H1 (cell line): ENCODE measurements at regions not wholly inside any gene's neighbourhood (a gene's known extent, or its start where the extent isn't known, plus 50 kb on each side); places are given as distances from the start of the nearest gene placed in this dataset.

Experiments used
- ASH2L ChIP-seq: fragments of 200-600, 300-600 bp; sonication (generic); IDR thresholded peaks from one replicate; pipeline ENCODE4 v1.7.1; 2017; ENCODE audit warnings: low read length
- GTF2F1 ChIP-seq: IDR thresholded peaks from 2 replicates; pipeline ENCODE4 v1.6.1; 2012; ENCODE audit warnings: low read depth, low read length, improper control_type of control experiment, borderline replicate concordance
- JUND ChIP-seq: IDR thresholded peaks from 2 replicates; pipeline ENCODE4 v1.6.1; 2011; ENCODE audit warnings: mild to moderate bottlenecking, improper control_type of control experiment, low read length
- RAD21 ChIP-seq, 2 experiments: IDR thresholded peaks in 1 of 2; conservative IDR thresholded peaks in 1 of 2; 2 replicates each; pipeline ENCODE4 v1.6.1; 2011; ENCODE audit warnings: low read depth in 2 of 2, low read length in 2 of 2, improper control_type of control experiment in 1 of 2, inconsistent platforms in 1 of 2, mild to moderate bottlenecking in 1 of 2, moderate library complexity in 1 of 2
- SIRT6 ChIP-seq: IDR thresholded peaks from one replicate; pipeline ENCODE4 v1.7.1; 2012; ENCODE audit warnings: low read length, inconsistent platforms
- SP1 ChIP-seq: IDR thresholded peaks from 2 replicates; pipeline ENCODE4 v1.6.1; 2011; ENCODE audit warnings: low read depth, low read length
- SP4 ChIP-seq: IDR thresholded peaks from 2 replicates; pipeline ENCODE4 v1.6.1; 2012; ENCODE audit warnings: low read length, inconsistent platforms
- TF ChIP-seq, protein P1 (sequence below): IDR thresholded peaks from 2 replicates; pipeline ENCODE4 v1.6.1; 2012; ENCODE audit warnings: low read length, inconsistent platforms

DNA sequence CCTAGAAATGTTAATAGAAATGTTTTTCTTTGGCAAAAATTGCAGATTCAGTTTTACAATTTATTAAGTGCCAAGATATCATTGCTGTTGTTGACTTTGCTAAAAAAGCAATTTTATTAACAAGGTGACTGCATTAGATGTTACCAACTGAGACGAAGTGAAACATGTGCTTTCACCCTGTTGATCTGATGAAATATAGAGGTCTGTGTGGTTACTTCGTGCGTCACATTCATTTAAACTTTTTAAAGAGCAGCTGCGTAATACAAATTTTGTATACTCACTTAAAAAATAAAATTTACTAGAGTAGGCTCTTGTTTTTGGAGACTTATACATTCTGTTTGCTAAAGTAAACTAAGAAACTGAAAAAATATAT is 465.7 kb downstream of the USP25 start (continued):
- TF ChIP-seq, protein P1, sequence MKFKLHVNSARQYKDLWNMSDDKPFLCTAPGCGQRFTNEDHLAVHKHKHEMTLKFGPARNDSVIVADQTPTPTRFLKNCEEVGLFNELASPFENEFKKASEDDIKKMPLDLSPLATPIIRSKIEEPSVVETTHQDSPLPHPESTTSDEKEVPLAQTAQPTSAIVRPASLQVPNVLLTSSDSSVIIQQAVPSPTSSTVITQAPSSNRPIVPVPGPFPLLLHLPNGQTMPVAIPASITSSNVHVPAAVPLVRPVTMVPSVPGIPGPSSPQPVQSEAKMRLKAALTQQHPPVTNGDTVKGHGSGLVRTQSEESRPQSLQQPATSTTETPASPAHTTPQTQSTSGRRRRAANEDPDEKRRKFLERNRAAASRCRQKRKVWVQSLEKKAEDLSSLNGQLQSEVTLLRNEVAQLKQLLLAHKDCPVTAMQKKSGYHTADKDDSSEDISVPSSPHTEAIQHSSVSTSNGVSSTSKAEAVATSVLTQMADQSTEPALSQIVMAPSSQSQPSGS: no peak
- TF ChIP-seq JUND (no peak), RAD21 (IDR thresholded peaks at IDR 0.05 in 1 of 2, conservative IDR thresholded peaks at IDR 0.05 in 1 of 2; ENCODE audit: low read depth in 2 of 2, low read length in 2 of 2) (no peak), SIRT6 (no peak), GTF2F1 (no peak), SP4 (no peak), ASH2L (no peak), SP1 (no peak)
